HG03558 (cell line): ENCODE measurements at regions not wholly inside any gene's neighbourhood (a gene's known extent, or its start where the extent isn't known, plus 50 kb on each side); places are given as distances from the start of the nearest gene placed in this dataset.
"Not testable (repeated sequence)": the region's sequence is repeated elsewhere in the genome, so short reads cannot be mapped to it uniquely, and the experiment has no call there.

Experiments
- ATAC-seq: cut with Tn5 transposase; IDR thresholded peaks from one replicate; pipeline ENCODE4 v1.9.1; 2021; ENCODE audit warnings: moderate number of reproducible peaks; ENCODE audit not compliant: unreplicated experiment; ENCODE audit errors: extremely low read depth

DNA sequence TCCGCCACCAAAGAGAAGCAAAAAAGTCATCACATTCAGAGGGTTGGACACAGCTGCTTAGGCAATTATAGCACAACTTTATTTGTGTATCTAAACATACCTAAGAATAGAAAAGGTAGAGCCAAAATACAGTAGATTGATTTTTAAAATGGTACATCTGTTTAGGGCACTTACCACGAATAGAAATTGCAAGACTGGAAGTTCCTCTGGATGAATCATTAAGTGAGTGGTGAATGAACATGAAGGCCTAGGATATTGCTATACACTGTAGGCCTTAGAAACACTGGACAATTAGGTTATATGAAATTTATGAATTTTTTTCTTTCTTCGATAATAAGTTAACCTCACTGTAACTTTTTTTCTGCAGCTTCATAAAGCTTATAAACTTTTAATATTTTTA is 687.0 kb downstream of the BCL11A start:
- ATAC-seq: no peak

DNA sequence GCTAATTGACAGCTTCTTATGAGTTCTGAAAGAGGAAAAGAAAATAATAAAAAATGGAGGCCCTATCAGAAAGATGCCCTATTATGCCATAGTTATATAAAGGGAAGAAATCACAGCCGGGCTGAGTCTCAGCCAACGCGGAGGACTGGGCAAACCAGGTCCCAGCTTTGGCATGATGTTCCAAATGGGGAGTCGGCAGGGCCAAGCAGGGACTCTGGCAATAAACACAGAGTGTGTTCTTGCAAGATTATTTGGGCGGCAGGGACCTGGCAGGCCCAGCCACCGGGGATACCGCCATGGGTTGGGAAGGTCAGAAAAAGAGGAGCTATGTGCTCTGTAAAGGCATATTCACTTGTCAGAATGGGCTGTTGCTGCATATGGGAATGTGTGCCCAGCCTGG is 694.9 kb downstream of the BCL11A start:
- ATAC-seq: no peak

DNA sequence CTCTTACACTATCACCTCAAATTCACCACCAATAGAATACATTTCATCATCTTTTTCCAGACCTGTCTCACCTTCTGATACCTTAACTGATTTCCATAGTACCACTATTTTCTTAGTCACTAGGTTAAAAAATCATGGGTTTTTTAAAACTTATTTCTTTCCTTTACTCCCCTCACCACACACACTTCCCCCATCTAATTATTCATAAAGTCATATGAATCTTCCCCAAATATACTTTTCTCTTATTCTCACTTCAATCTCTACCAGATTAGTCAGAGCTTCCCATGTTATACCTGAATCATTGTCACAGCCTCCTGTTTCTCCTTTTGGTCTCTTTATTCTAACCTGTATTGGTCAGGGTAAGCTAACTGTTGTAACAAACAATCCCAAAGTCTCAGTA is 696.3 kb downstream of the BCL11A start:
- no peak for ATAC-seq

DNA sequence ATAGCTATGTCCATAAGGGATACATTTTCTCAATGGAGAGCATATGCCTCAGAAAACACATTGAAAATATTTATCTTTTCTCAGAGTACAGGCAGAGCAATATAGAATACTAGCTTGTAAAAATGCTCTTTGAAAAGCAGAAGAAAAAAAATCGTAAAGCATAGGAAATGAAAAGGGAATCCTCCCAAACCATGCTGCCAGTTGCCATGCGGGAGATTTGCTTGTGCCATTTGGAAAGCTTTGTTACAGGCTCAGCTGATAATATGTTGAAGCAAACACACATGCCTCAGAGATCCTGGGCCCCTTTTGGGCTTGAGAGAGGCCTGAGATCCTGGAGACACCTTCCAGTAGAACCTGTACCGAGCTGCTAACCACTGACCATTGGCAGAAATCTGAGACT is 697.1 kb downstream of the BCL11A start:
- no peak for ATAC-seq

DNA sequence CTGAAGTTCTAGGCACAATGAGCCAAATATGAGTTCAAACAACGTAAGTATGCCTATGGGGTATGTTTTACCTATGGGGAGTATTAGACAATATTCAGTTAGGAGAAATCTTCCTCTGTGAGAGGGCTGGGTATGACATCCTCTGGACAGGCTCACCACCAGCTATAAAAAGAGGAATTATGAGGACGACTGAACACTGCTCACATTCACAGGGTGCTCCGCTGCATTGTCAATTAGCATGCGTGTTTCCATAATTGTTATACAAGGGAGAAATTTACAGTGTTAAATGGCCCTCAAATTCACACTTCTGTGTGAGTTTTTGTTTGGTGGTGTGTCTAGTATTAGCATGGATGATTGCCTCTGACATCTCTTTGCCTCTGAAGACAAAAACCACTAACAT is 700.4 kb downstream of the BCL11A start:
- no peak for ATAC-seq

DNA sequence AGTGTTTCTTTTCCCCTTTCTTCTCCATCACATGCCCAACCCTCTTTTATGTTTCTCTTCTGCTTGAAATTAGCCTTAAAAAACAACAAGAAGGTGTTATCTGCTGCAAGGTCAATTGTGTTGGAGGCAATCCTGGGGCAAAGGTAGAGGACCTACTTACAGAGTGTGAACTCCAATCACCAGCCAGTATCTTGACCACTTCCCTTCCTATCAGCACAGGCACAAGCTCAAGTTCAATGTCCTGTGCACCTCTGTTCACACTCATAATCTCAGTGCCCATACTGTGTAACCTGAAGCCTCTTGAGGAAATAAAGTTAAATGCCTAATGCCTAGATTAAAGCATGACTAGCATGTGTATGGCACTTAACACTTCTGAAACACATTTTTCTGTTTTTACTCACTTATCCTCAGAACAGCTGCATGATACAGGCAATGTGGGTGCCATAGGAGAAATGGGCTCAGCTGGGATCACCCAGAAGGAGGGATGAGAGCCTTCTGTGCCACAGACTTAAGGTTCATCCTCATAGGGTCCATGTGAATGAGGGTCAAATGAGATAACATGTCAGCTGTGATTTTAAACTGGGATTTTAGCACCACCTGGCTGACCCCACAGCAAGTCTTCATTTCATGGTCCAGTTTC is 701.5 kb downstream of the BCL11A start:
- ATAC-seq: no peak

DNA sequence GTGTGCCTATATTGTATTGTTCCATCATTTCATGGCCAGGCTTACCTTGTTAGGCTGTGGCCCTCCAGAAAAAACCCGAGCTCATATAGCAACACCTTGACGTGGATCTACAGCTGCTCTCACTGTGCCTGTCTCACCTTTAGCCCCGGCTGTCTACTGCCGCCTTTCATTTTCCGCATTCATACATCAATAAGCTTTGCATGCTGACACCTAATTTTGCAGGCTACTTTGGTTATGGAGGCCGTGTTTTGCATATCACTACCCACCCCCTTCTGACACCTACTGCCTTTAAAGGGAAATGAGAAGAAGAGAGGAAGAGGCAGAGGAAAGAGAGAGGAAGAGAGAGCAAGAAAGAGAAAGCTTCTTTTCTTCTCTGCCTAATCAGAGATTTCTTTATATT is 702.9 kb downstream of the BCL11A start:
- ATAC-seq: no peak

DNA sequence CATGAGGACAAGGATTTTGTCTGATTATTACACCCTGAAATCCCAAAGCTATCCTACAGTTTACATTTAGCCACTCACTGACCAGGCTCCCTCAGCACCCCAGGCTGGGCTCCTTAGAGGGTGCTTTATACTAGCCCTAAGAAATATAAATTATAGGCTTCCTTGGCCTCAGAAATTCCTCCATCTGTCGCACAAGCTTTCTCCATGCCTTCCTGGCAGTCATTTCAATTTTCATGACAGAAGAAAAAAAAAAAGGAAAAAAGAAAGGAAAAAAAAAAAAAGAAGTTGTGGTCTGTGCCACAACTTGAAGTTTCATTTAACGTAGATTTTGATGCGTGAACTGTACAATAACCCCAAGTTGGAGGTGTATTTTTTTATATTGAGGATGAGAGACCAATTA is 719.5 kb downstream of the BCL11A start:
- no peak for ATAC-seq

DNA sequence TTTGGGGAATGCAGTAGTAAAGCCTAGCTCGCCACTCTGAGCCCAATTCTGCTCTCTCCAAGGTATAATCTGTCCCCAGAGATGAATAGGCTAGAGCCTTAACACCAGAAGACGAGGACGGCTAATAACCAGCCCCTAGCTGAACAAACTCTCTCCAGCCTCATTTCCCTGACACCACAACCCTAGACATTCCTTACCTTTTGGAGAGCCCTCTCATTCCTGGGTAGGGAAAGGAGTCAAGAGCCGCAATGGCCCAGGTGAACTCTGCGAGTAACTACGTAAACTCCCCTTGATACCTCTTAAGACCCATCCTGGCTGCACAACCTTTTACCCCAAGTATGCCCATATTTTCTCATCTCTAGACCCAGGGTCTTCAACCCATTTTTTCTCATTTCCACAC is 722.9 kb downstream of the BCL11A start:
- no peak for ATAC-seq

DNA sequence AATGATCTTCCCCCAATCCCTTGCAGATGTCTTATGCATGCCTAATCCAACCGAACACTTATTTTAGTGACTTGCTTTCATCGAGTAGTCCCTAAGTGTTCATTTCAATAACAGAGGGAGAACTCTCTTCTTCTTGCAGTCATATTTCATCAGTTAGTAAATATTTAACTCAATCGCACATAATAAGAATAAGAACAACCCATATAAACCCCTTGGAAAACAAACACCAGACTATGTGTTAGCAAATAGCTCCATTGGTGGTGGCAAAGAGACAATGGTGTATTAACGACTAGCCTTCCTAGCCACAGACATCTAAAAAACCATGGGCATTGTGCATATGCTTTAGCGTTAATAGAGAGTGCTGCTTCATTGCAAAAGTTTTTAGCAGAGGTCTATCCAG is 725.8 kb downstream of the BCL11A start:
- no peak for ATAC-seq

DNA sequence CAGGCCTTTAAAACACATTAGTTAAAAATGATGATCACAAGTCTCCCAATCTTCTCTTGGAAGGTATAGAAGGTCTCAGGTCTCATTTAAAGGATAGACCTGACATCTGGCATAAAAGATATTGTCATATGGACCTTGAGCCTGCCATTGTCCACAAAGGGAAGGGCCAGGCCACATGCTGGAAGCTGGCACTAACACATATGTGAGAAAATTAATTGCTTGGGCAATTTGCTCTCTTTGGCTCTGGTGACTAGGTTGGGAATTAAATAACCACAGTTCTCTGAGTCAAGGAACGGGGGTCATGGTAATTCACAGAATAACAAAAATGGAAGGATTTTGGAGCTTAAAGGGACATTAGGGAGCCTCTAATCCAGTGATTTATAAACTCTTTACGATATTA is 727.3 kb downstream of the BCL11A start:
- ATAC-seq: no peak

DNA sequence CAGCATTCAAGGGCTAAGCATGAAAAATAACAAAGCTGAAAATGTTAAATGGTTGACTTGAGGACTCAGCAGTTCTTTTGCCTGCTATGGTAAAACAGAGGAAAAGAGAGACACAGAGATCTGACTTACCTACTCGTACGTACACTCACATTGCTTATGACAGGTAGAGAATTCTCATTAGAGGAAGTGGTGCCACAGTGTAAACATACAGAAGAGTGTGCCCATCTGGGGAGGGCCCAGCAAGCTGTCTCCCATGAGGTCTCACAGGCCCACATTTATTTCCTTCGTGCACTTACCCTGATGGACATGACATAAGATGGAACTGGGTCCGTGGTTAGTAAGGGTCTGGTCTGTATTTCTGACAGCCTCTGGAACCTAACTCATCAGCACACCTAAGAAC is 729.1 kb downstream of the BCL11A start:
- ATAC-seq: no peak

DNA sequence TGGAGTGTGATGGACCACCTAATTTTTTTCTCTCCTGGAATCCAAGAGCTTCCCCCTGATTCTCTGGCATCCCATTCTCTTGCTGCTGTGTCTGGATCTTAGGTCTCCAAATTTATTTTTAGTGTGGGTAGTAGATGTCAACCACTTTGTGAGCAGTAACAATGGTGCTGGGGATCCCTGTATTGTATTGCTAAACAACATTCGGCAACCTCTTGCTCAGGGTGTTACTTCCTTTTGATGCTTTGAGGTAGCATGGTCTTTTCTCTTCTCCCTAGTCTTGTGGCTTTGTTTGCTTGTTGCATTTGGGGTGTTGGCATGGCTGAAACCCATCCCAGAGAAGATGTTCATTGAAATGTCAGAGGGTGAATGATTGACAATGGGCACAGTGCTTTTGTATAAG is 737.4 kb downstream of the BCL11A start:
- no peak for ATAC-seq

DNA sequence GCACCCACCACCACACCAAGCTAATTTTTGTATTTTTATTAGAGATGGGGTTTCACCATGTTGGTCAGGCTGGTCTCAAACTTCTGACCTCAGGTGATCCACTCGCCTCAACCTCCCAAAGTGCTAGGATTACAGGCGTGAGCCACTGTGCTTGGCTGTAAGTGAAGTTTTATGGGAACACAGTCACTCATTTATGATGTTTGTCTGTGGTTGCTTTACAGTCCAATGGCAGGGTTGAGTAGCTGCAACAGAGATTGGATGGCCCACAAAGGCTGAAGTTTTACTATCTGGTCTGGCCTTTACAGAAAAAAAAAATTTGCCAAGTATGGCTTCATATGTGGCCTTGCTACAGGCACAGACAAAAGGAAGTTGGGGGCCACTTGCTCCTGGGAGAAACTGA is 743.2 kb downstream of the BCL11A start:
- not testable (repeated sequence) for ATAC-seq

DNA sequence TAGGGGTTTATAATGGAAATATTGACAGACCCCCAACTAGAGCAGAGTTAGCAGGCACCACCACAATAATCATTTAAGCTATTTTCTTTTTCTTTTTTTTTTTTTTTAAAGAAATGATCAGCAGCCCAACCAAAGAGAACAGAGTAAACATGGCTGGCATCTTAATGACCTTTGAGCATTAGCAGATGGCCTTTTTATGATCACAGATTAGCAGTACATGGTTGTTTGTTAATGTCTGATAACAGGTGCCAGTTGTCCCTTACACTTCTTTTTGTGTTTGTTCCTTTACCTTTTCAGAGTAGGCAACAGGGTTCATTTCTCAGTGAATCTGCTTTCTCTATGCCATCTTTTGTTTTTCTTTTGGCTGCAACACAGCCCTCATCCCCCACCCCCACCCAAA is 747.0 kb downstream of the BCL11A start:
- no peak for ATAC-seq

DNA sequence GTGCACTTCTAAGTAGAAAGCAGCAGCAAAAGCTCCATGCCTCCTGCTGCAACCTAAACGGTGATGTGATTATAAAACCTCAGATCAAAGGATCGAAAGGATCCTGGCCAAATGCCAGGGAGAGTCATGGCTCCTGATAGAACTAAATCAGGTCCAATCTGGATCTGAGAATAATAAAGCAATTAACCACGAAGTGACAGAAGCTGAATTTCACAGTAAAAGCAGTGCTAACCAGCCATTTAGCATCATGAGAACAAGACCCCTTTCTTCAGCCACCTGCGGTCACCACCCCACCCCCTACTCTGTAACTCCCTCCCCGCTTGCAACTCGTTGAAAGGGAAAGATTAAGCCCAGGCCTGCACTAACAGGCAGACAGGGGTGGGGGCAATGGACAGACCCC is 748.7 kb downstream of the BCL11A start:
- no peak for ATAC-seq

DNA sequence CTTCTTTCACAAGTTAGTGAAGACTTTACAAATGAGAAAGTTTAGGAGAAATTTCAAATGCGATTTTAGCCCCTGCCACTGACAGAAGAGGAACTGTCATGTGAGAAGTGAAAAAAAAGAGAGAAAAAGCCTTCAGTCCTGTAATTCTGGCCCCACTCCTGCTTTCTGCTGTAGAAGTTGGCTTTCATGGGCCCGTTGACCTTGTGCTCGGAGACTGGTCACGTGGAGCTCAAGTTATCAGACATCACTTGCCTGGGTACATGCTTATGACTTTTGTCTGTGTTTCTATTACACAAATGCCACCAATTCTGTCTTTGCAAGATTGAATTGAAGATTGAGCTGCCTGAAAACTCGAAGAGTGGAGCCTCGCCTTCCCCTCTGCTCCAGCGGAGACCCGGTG is 749.9 kb downstream of the BCL11A start:
- no peak for ATAC-seq

DNA sequence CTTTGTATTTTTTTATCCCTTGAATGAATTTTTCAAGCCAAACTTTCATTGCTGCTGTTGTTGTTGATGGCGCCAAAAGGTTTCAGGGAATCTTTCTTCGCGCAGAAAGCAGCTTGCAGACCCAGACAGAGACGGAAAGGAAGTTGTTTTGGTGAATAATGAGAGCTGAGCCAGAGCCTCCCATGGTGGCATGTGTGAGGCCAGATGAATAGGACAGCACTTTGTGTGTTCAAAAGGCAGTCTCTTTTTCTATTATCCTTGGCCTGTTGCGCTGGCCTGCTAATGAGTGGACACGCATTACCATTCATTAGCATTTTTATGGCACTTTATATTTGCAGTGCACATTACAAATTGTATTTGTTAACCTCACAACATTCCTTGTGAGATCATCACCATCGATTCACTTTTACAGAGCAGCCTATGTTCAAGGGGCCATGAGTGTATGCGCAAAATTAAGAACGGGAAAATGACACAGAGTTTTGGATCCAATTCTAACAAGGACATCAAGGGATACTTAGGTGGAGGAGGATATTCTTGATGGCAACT is 754.7 kb downstream of the BCL11A start:
- no peak for ATAC-seq

DNA sequence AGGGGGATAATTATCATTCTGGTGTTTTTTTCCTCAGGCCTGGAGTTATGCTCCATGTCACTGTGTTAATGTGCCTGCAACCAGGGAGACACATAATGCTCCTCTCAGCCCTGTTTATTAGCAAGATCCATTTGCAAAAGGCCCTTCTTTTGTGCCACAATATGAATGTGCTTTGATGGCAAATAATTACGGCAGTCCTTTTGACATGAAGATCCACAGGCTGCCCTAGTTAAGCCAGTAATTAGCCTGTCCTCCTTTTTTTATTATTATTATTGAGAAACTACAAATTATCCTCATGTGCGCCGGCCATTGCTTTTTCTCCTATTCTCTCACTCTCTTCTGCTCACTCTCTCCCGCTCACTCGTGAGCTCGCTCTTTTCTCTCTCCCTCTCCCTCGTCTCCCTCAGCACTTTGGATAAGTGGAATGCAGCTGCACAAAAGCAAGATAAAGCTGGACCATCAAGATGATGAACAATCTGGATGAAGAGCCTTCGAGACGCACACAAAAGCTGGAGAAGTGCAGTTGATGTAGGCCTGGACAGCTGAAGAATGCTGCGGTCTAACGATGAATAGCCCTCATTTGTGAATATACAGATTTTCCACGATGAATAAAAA is 762.3 kb downstream of the BCL11A start:
- no peak for ATAC-seq

DNA sequence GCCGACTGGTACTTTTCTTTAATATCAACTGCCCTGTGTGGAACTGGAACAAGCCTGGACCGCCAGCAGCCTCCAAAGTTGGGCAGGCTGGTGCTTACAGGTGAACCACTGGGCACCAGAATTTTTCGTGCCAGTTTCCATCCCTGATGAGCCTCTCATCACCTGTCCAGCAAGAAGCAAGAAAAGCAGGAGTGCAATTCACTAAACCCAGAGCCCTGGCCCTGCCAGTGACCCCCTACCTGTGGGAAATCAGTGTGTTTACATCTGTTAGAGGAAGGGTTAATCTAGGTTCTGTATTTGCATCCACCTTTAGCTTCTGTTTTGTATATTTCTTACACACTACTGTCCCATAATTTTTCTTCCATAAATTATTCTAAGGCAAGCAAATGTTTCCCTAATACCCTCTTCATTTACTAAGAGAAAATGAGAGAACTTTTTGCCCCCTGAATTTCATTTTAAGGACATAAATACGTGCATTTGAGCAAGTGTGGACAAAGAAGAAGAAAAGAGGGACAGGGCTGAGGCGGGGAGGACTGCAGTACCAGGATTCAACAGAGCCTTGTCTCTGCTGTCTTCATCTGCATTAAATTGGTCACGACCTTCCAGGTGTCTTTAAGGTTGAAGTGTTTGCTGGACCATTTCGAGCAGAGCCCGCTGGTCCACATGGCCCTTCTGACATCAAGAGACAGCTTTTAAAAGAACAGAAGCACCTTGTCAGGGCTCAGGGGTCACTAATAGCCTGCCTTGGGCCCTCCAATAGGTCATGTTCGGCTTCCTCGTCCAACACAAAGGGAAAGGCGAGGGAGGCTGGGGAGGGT is 763.1 kb downstream of the BCL11A start:
- ATAC-seq: no peak

DNA sequence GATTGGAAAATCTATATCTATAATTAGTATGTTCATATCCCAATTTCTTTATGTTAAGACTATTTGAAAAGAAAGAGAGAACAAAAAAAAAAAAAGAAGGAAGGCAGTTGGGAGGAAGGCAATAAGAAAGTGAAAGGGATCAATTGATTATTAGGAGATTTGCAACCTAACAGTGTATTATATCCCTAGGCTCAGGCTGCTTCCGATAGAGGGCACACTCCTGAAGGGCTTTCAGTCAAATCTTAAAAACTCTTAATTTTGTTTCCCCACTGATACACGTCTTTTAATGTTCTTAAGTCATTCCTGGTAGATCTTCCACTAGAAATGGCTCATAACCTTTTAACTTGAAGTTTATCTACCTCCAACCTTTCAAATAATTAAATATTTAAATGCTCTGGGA is 763.9 kb downstream of the BCL11A start:
- ATAC-seq: no peak
